ENCODE measurements at regions not wholly inside any gene's neighbourhood (a gene's known extent, or its start where the extent isn't known, plus 50 kb on each side); places are given as distances from the start of the nearest gene placed in this dataset.

DNA sequence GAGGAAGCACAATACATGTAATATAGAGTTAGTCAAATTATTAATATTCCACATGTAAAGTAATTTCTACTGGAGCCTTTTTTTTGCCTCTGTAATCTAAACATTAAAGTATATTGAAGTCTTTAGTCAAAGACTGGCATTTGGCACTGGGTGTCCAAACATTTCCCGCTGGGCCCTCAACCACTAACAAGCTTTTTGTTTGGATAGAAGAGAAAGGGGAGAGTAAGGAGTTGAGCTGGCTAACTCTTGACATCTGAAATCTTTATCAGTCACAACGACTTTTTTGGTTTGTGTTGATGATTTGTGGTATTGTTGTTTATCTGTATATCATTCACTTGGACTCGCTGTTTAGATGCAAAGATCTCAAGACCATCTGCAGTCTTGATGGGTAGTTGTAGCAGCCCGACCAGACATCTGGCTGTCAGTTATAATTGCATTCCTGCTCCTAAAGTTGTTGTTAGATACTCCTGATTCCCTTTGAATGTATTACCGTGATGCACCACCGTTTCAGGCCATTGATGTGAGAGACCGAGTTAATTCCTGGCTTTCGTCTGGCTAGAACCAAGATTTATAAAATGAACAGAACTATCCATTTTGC lies 379.6 kb downstream of the MTX2 start:
- TF ChIP-seq, protein P1, sequence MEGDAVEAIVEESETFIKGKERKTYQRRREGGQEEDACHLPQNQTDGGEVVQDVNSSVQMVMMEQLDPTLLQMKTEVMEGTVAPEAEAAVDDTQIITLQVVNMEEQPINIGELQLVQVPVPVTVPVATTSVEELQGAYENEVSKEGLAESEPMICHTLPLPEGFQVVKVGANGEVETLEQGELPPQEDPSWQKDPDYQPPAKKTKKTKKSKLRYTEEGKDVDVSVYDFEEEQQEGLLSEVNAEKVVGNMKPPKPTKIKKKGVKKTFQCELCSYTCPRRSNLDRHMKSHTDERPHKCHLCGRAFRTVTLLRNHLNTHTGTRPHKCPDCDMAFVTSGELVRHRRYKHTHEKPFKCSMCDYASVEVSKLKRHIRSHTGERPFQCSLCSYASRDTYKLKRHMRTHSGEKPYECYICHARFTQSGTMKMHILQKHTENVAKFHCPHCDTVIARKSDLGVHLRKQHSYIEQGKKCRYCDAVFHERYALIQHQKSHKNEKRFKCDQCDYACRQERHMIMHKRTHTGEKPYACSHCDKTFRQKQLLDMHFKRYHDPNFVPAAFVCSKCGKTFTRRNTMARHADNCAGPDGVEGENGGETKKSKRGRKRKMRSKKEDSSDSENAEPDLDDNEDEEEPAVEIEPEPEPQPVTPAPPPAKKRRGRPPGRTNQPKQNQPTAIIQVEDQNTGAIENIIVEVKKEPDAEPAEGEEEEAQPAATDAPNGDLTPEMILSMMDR (IDR thresholded peaks at IDR 0.05) = no peak
- no peak for TF ChIP-seq POLR2A (IDR thresholded peaks at IDR 0.05)
